GM10266 (cell line): ENCODE measurements at regions not wholly inside any gene's neighbourhood (a gene's known extent, or its start where the extent isn't known, plus 50 kb on each side); places are given as distances from the start of the nearest gene placed in this dataset.

ENCODE experiments used
- DNase-seq: peaks from one replicate; pipeline ENCODE4 v3.0.0; 2012; ENCODE audit errors: extremely low spot score
- CTCF ChIP-seq: IDR thresholded peaks from 2 replicates; pipeline ENCODE4 v1.5.1; 2012; ENCODE audit warnings: mild to moderate bottlenecking, low read depth; ENCODE audit not compliant: control insufficient read depth, insufficient read depth; ENCODE audit errors: missing control alignments

GRCh38 chr4:59837751-59838150 lies 1362.4 kb upstream of the ADGRL3 start:
- no peak for DNase-seq
- no peak for TF ChIP-seq CTCF

GRCh38 chr4:59838236-59838635 lies 1361.9 kb upstream of the ADGRL3 start:
- no peak for DNase-seq
- no peak for TF ChIP-seq CTCF

GRCh38 chr4:59841698-59842097 lies 1358.4 kb upstream of the ADGRL3 start:
- no peak for DNase-seq
- no peak for TF ChIP-seq CTCF

GRCh38 chr4:59848457-59848856 lies 1351.7 kb upstream of the ADGRL3 start:
- DNase-seq: no peak
- TF ChIP-seq CTCF: no peak

- DNase-seq: no peak
Observed at GRCh38 chr4:59855630-59856352, 1344.3 kb upstream of the ADGRL3 start.

GRCh38 chr4:59869056-59869455 lies 1331.1 kb upstream of the ADGRL3 start:
- no peak for TF ChIP-seq CTCF
- no peak for DNase-seq

More at GRCh38 chr4:59855630-59856352, 1344.3 kb upstream of the ADGRL3 start:
- TF ChIP-seq CTCF: no peak

- TF ChIP-seq CTCF: no peak
- no peak for DNase-seq
Observed at GRCh38 chr4:59869559-59869958, 1330.6 kb upstream of the ADGRL3 start.
